GM21529 (cell line): ENCODE measurements at regions not wholly inside any gene's neighbourhood (a gene's known extent, or its start where the extent isn't known, plus 50 kb on each side); places are given as distances from the start of the nearest gene placed in this dataset.
A peak's percentile ranks its signal among the peaks of the same experiment; 100 is the strongest.
"Not testable (repeated sequence)": the region's sequence is repeated elsewhere in the genome, so short reads cannot be mapped to it uniquely, and the experiment has no call there.

Experiments used
- ATAC-seq: cut with Tn5 transposase; IDR thresholded peaks from one replicate; pipeline ENCODE4 v1.9.1; 2021; ENCODE audit not compliant: unreplicated experiment

GRCh38 chr7:55299273-55299967 is 65.7 kb upstream of the LANCL2 start:
- ATAC-seq, result no peak

- ATAC-seq, result peak; percentile 48
Observed at GRCh38 chr7:55303220-55303619, 61.9 kb upstream of the LANCL2 start.

- ATAC-seq, result no peak
Observed at GRCh38 chr7:55304018-55304762, 60.9 kb upstream of the LANCL2 start.

- ATAC-seq, result no peak
Observed at GRCh38 chr7:55305135-55305534, 60.0 kb upstream of the LANCL2 start.

GRCh38 chr7:55306331-55306730 is 58.8 kb upstream of the LANCL2 start:
- no peak for ATAC-seq

GRCh38 chr7:55307123-55307916 is 57.8 kb upstream of the LANCL2 start:
- no peak for ATAC-seq

GRCh38 chr7:55308186-55308929 is 56.8 kb upstream of the LANCL2 start:
- ATAC-seq, result peak; percentile 1

GRCh38 chr7:55309040-55309991 is 55.8 kb upstream of the LANCL2 start:
- peak; percentile 88 for ATAC-seq

GRCh38 chr7:55310287-55311025 is 54.7 kb upstream of the LANCL2 start:
- ATAC-seq, result no peak

GRCh38 chr7:55311892-55312291 is 53.2 kb upstream of the LANCL2 start:
- ATAC-seq, result not testable (repeated sequence)

GRCh38 chr7:55313671-55314070 is 51.5 kb upstream of the LANCL2 start:
- not testable (repeated sequence) for ATAC-seq

- ATAC-seq, result no peak
Observed at GRCh38 chr7:55314967-55315366, 50.2 kb upstream of the LANCL2 start.
